Activated B cell treated with CpG ODN at 0.5 μM for 24 hours (primary cell): ENCODE measurements at regions not wholly inside any gene's neighbourhood (a gene's known extent, or its start where the extent isn't known, plus 50 kb on each side); places are given as distances from the start of the nearest gene placed in this dataset.

Experiments used
- ATAC-seq: fragments of 200-7000 bp; cut with Tn5 transposase; one replicate; pipeline ENCODE4 v1.10.0; 2021; ENCODE audit warnings: low read depth, mild to moderate bottlenecking, moderate library complexity
- CTCF ChIA-PET: fragments of 350-600 bp; sonication (Branson Sonifier 250); formaldehyde crosslinking; loops from one replicate; lab custom pipeline; 2021; ENCODE audit warnings: antibody characterized with exemption; lab: Charles Lee
- POLR2A ChIA-PET: fragments of 350-600 bp; sonication (Branson Sonifier 250); formaldehyde crosslinking; loops from one replicate; lab custom pipeline; 2021; ENCODE audit warnings: antibody characterized with exemption; lab: Charles Lee
- DNase-seq: peaks from one replicate; pipeline ENCODE4 v3.0.0; 2022
- H3K27ac Mint-ChIP-seq: one replicate; pipeline ENCODE4 v1.8.0; 2020; ENCODE audit warnings: mixed read lengths
- H3K27me3 Mint-ChIP-seq: one replicate; pipeline ENCODE4 v1.8.0; 2021; ENCODE audit warnings: mixed read lengths
- H3K36me3 Mint-ChIP-seq: one replicate; pipeline ENCODE4 v1.8.0; 2021; ENCODE audit warnings: low read depth, mixed read lengths
- H3K4me1 Mint-ChIP-seq: one replicate; pipeline ENCODE4 v1.8.0; 2021; ENCODE audit warnings: mixed read lengths
- H3K4me3 Mint-ChIP-seq: one replicate; pipeline ENCODE4 v1.8.0; 2020; ENCODE audit warnings: mild to moderate bottlenecking, mixed read lengths
- H3K9me3 Mint-ChIP-seq: one replicate; pipeline ENCODE4 v1.8.0; 2020; ENCODE audit warnings: mixed read lengths
- CTCF ChIP-seq: fragments of 200-600 bp; IDR thresholded peaks from one replicate; pipeline ENCODE4 v1.8.0; 2022; ENCODE audit warnings: antibody characterized with exemption, mild to moderate bottlenecking
- intact Hi-C: fragments of 100-400 bp; cut with micrococcal nuclease; formaldehyde crosslinking; loops from one replicate; pipeline ENCODE4 v1.15.1; 2024

GRCh38 chr2:191537921-191538320 is 140.0 kb upstream of the NABP1 start:
- Mint-ChIP-seq H3K9me3 (no peaks in the 10 kb centered on the region), H3K4me1 (no peaks in the 10 kb centered on the region), H3K4me3 (no peak overlapping the region), H3K27me3 (no peaks in the 10 kb centered on the region), H3K36me3 (no peaks in the 10 kb centered on the region), H3K27ac (no peak overlapping the region)
- no peak for DNase-seq
- ChIA-PET CTCF (interaction anchor here (2.9 kb wide), 1 partner anchor 624 kb away, joined by 16 read pairs; no protein-coding TSS in a partner anchor), POLR2A (no interaction called here)
- no peak for ATAC-seq
- no peak for TF ChIP-seq CTCF
- intact Hi-C loops, result no loop called here

GRCh38 chr2:191538334-191538903 is 139.5 kb upstream of the NABP1 start:
- H3K9me3 Mint-ChIP-seq, result no peaks in the 10 kb centered on the region
- ChIA-PET POLR2A (no interaction called here), CTCF (interaction anchor here (1.8 to 2.9 kb wide), 2 partner anchors 28 to 624 kb away, joined by 7 to 16 read pairs; no protein-coding TSS in a partner anchor)
- no peaks in the 10 kb centered on the region for H3K4me1 Mint-ChIP-seq
- ATAC-seq (no peak), DNase-seq (no peak)
- intact Hi-C loops, result no loop called here
- no peaks in the 10 kb centered on the region for H3K27me3 Mint-ChIP-seq
- no peak for TF ChIP-seq CTCF
- H3K36me3 Mint-ChIP-seq, result no peaks in the 10 kb centered on the region
- H3K27ac Mint-ChIP-seq, result no peak overlapping the region
- H3K4me3 Mint-ChIP-seq, result no peak overlapping the region

- Mint-ChIP-seq H3K36me3 (no peaks in the 10 kb centered on the region), H3K4me3 (no peak overlapping the region), H3K9me3 (no peaks in the 10 kb centered on the region), H3K4me1 (no peaks in the 10 kb centered on the region), H3K27me3 (no peaks in the 10 kb centered on the region), H3K27ac (no peak overlapping the region)
- intact Hi-C loops, result loop anchor here (1.0 kb wide), 1 partner anchor 623 kb away; no protein-coding TSS in a partner anchor
- ATAC-seq (no peak), DNase-seq (no peak)
- no peak for TF ChIP-seq CTCF
- POLR2A ChIA-PET, result interaction anchor here (0.7 kb wide), 1 partner anchor 480 kb away, joined by 3 read pairs; no protein-coding TSS in a partner anchor
- CTCF ChIA-PET, result interaction anchor here (1.8 to 2.9 kb wide), 2 partner anchors 27 to 623 kb away, joined by 7 to 16 read pairs; no protein-coding TSS in a partner anchor
These were observed 138.9 kb upstream of the NABP1 start for GRCh38 chr2:191539068-191539467.

GRCh38 chr2:191540681-191541080 is 137.3 kb upstream of the NABP1 start:
- ChIA-PET CTCF (interaction anchor here (2.9 kb wide), 1 partner anchor 621 kb away, joined by 16 read pairs; no protein-coding TSS in a partner anchor), POLR2A (no interaction called here)
- TF ChIP-seq CTCF, result no peak
- Mint-ChIP-seq H3K4me3 (no peak overlapping the region), H3K36me3 (no peaks in the 10 kb centered on the region), H3K27ac (no peak overlapping the region), H3K4me1 (no peaks in the 10 kb centered on the region), H3K9me3 (peaks cover 4% of the 10 kb centered on the region), H3K27me3 (no peaks in the 10 kb centered on the region)
- ATAC-seq, result no peak
- DNase-seq, result no peak
- intact Hi-C loops, result no loop called here

GRCh38 chr2:191543708-191544107 is 134.2 kb upstream of the NABP1 start:
- ChIA-PET CTCF (interaction anchor here (0.7 to 2.8 kb wide), 4 partner anchors 11 to 655 kb away, joined by 3 to 9 read pairs (median 4); no protein-coding TSS in a partner anchor), POLR2A (no interaction called here)
- Mint-ChIP-seq H3K36me3 (no peaks in the 10 kb centered on the region), H3K27ac (no peak overlapping the region), H3K4me1 (no peaks in the 10 kb centered on the region), H3K4me3 (no peak overlapping the region), H3K27me3 (no peaks in the 10 kb centered on the region), H3K9me3 (peaks cover 4% of the 10 kb centered on the region)
- DNase-seq (no peak), ATAC-seq (no peak)
- intact Hi-C loops, result no loop called here
- TF ChIP-seq CTCF, result no peak
